ENCODE measurements at regions not wholly inside any gene's neighbourhood (a gene's known extent, or its start where the extent isn't known, plus 50 kb on each side); places are given as distances from the start of the nearest gene placed in this dataset.

DNA sequence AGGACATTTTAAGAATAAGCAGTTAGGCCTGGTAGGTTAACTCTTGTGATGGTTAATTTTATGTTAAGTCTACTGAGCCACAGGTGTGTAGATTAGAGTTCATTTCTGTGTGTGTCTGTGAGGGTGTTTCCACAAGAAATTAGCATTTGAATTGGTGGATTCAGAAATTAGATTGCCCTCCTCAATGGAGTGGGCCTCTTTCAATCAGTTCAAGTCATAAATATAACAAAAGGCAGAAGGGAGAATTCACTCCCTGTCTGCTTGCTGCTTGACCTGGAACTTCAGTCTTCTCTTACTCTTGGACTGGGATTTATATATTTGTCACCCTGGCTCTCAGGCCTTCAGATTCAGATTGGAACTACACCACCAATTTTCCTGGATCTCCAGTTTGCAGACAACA lies 55.3 kb upstream of the POM121L12 start:
- Histone ChIP-seq H2BK5ac (ENCODE audit: low read length) (no peak overlapping the region), H3K9ac (ENCODE audit: low read length) (no peak overlapping the region), H3K36me3 (ENCODE audit: control insufficient read depth, insufficient read depth, low read length) (no peaks in the 10 kb centered on the region), H2BK15ac (replicated peaks; ENCODE audit: low read depth) (no peak overlapping the region), H3K27me3 (ENCODE audit: insufficient read depth, low read length, poor library complexity) (no peaks in the 10 kb centered on the region), H3K18ac (ENCODE audit: low read length) (no peak overlapping the region), H3K56ac (ENCODE audit: low read length) (no peak overlapping the region), H3K27ac (ENCODE audit: low read depth, low read length) (no peak overlapping the region), H3K4me2 (ENCODE audit: low read length) (no peak overlapping the region), H2BK120ac (ENCODE audit: low read depth, low read length) (no peak overlapping the region), H2AK5ac (ENCODE audit: low read length) (no peak overlapping the region), H3K4me3 (ENCODE audit: low read length) (no peak overlapping the region), H3K4ac (ENCODE audit: low read depth, low read length) (no peak overlapping the region), H3K4me1 (ENCODE audit: control insufficient read depth, low read depth, low read length) (no peaks in the 10 kb centered on the region), H3K79me1 (ENCODE audit: low read length) (no peaks in the 10 kb centered on the region), H3K79me2 (ENCODE audit: control insufficient read depth, insufficient read depth, low read length) (no peaks in the 10 kb centered on the region), H3K23ac (ENCODE audit: low read length) (no peak overlapping the region), H4K8ac (ENCODE audit: low read depth, low read length) (no peak overlapping the region), H4K5ac (ENCODE audit: low read length) (no peak overlapping the region)
- DNase-seq, result no peak

DNA sequence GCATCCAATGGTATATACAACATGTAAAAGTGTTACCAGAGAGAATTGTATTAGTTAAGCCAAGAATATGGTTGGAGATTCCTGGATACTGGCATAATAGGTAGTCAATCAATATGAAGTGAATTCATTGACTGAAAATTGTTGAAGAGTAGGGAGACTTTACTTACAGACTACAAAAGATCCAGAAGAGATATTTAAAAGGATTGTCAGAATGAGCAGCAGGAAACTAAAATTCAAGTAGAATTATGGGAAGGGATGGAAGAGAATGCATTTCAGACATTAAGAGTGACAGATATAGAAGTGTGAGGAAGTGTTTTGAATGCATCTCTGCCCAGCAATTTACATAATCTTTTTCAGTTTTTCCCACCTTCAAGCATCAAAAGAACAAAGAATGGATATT lies 62.3 kb upstream of the POM121L12 start:
- no peak overlapping the region for H3K9ac ChIP-seq (ENCODE audit: low read length)
- no peaks in the 10 kb centered on the region for H3K79me2 ChIP-seq (ENCODE audit: control insufficient read depth, insufficient read depth, low read length)
- no peaks in the 10 kb centered on the region for H3K4me1 ChIP-seq (ENCODE audit: control insufficient read depth, low read depth, low read length)
- H3K27me3 ChIP-seq (ENCODE audit: insufficient read depth, low read length, poor library complexity), result no peaks in the 10 kb centered on the region
- H3K27ac ChIP-seq (ENCODE audit: low read depth, low read length), result no peak overlapping the region
- no peak overlapping the region for H3K56ac ChIP-seq (ENCODE audit: low read length)
- H3K23ac ChIP-seq (ENCODE audit: low read length), result no peak overlapping the region
- no peak overlapping the region for H3K4me2 ChIP-seq (ENCODE audit: low read length)
- H2AK5ac ChIP-seq (ENCODE audit: low read length), result no peak overlapping the region
- no peak overlapping the region for H2BK120ac ChIP-seq (ENCODE audit: low read depth, low read length)
- no peak overlapping the region for H4K5ac ChIP-seq (ENCODE audit: low read length)
- no peak overlapping the region for H2BK15ac ChIP-seq (replicated peaks; ENCODE audit: low read depth)
- no peak for DNase-seq
- H4K8ac ChIP-seq (ENCODE audit: low read depth, low read length), result no peak overlapping the region
- no peaks in the 10 kb centered on the region for H3K36me3 ChIP-seq (ENCODE audit: control insufficient read depth, insufficient read depth, low read length)
- no peak overlapping the region for H2BK5ac ChIP-seq (ENCODE audit: low read length)
- no peak overlapping the region for H3K18ac ChIP-seq (ENCODE audit: low read length)
- no peak overlapping the region for H3K4me3 ChIP-seq (ENCODE audit: low read length)
- no peaks in the 10 kb centered on the region for H3K79me1 ChIP-seq (ENCODE audit: low read length)
- H3K4ac ChIP-seq (ENCODE audit: low read depth, low read length), result no peak overlapping the region

DNA sequence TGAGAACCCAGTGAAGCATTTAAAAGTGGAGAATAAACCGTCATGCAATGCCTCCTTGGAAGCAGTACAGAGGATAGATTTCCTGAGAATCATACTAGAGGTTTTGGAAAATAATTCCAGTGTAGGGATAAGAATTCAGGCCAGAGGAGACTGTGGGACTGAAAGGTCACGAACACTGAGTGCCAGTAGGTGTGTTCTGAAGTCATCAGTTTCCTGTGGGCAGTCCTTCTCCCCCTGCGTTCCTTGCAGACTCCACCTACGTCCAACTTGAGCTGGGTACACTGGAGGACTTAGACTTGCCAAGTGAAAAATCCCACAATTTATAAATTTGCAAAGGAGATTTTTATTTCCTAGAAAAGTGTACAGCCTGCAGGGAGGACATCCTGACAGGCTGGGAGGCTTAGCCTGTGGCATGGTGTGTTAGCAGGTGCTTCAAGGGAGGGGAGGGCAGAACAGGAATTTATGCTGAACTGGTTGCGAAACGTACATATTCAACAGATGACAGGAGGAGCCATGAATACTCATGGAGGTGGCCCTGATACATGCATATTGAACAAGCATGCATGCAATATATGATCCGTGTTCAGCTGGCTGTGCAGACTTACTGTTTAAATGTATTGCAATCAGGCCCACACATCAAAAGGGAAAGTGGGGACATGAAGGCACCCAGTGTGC lies 72.9 kb upstream of the POM121L12 start:
- Histone ChIP-seq H3K27ac (ENCODE audit: low read depth, low read length) (no peak overlapping the region), H2BK5ac (ENCODE audit: low read length) (no peak overlapping the region), H3K18ac (ENCODE audit: low read length) (no peak overlapping the region), H3K36me3 (ENCODE audit: control insufficient read depth, insufficient read depth, low read length) (no peaks in the 10 kb centered on the region), H3K56ac (ENCODE audit: low read length) (no peak overlapping the region), H3K27me3 (ENCODE audit: insufficient read depth, low read length, poor library complexity) (no peaks in the 10 kb centered on the region), H3K79me1 (ENCODE audit: low read length) (no peaks in the 10 kb centered on the region), H2AK5ac (ENCODE audit: low read length) (no peak overlapping the region), H3K79me2 (ENCODE audit: control insufficient read depth, insufficient read depth, low read length) (no peaks in the 10 kb centered on the region), H4K8ac (ENCODE audit: low read depth, low read length) (no peak overlapping the region), H2BK15ac (replicated peaks; ENCODE audit: low read depth) (no peak overlapping the region), H3K4me3 (ENCODE audit: low read length) (no peak overlapping the region), H3K23ac (ENCODE audit: low read length) (no peak overlapping the region), H4K5ac (ENCODE audit: low read length) (no peak overlapping the region), H2BK120ac (ENCODE audit: low read depth, low read length) (no peak overlapping the region), H3K4ac (ENCODE audit: low read depth, low read length) (no peak overlapping the region), H3K9ac (ENCODE audit: low read length) (no peak overlapping the region), H3K4me1 (ENCODE audit: control insufficient read depth, low read depth, low read length) (peaks cover 2% of the 10 kb centered on the region), H3K4me2 (ENCODE audit: low read length) (no peak overlapping the region)
- DNase-seq, result no peak
- WGBS (ENCODE audit: extremely low coverage, insufficient coverage, low lambda C conversion rate), result no CpG with 5 or more reads among the region's 7 CpGs

DNA sequence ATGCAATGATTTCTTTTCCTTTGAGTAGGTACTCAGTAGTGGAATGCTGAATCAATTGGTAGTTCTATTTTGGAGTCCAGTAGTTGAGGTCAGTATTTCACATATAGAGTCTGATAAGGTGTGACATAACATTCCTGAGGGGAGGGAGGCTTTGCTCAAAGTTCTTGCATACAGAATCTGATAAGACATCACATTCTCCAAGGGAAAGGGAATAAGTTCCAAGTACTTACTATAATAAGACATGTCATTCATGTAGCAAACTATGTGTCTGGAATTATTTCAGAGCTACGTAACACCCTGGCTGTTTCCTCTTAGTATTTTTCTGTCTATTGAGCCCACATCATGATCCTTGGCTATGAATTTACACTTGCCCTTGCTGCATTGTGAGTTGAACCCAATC lies 74.3 kb upstream of the POM121L12 start:
- peak; percentile 86 for DNase-seq
- Histone ChIP-seq H2BK120ac (ENCODE audit: low read depth, low read length) (no peak overlapping the region), H4K8ac (ENCODE audit: low read depth, low read length) (no peak overlapping the region), H2BK15ac (replicated peaks; ENCODE audit: low read depth) (no peak overlapping the region), H2AK5ac (ENCODE audit: low read length) (no peak overlapping the region), H3K4ac (ENCODE audit: low read depth, low read length) (no peak overlapping the region), H3K4me1 (ENCODE audit: control insufficient read depth, low read depth, low read length) (peaks cover 2% of the 10 kb centered on the region), H3K56ac (ENCODE audit: low read length) (no peak overlapping the region), H4K5ac (ENCODE audit: low read length) (no peak overlapping the region), H3K23ac (ENCODE audit: low read length) (no peak overlapping the region), H3K9ac (ENCODE audit: low read length) (no peak overlapping the region), H3K4me3 (ENCODE audit: low read length) (no peak overlapping the region), H3K18ac (ENCODE audit: low read length) (no peak overlapping the region), H3K27me3 (ENCODE audit: insufficient read depth, low read length, poor library complexity) (no peaks in the 10 kb centered on the region), H3K27ac (ENCODE audit: low read depth, low read length) (no peak overlapping the region), H3K36me3 (ENCODE audit: control insufficient read depth, insufficient read depth, low read length) (no peaks in the 10 kb centered on the region), H3K79me1 (ENCODE audit: low read length) (no peaks in the 10 kb centered on the region), H3K4me2 (ENCODE audit: low read length) (no peak overlapping the region), H2BK5ac (ENCODE audit: low read length) (no peak overlapping the region), H3K79me2 (ENCODE audit: control insufficient read depth, insufficient read depth, low read length) (no peaks in the 10 kb centered on the region)
- no CpG with 5 or more reads among the region's 1 CpG for WGBS (ENCODE audit: extremely low coverage, insufficient coverage, low lambda C conversion rate)

DNA sequence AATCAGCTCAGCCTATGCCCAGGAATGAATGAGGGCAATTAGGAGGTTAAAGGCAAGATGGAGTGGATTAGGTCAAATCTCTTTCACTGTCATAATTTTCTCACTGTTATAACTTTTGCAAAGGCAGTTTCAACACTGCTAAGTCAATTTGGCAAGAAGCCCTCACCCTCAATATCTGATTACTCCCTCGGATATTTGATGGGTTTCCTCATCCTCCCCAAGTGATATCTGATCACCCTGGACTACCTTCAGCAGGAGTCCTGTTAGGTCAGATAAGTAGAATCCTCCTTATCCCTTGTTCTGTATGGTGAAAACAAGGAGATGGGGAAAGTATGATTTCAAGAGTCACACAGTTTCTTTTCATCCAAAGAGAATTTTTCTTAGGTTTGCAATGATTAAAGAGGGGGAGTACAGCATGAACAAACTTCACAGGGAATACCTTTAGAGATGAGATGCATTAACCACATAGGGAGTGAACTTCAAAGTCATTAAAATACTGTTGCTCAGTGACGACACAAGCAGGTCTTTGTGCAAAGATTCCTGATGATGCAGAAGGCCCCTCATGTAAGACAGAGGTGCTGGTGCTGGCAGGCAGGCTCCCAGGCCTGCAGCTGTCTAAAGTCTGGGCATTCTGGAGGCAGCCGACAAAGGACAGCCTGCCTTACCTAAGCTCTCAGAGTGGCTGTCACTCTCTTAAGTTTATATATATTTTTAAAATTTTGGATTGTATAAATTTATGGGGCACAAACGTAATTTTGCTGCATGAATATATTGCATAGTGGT lies 75.4 kb upstream of the POM121L12 start:
- peak; percentile 34 for DNase-seq

DNA sequence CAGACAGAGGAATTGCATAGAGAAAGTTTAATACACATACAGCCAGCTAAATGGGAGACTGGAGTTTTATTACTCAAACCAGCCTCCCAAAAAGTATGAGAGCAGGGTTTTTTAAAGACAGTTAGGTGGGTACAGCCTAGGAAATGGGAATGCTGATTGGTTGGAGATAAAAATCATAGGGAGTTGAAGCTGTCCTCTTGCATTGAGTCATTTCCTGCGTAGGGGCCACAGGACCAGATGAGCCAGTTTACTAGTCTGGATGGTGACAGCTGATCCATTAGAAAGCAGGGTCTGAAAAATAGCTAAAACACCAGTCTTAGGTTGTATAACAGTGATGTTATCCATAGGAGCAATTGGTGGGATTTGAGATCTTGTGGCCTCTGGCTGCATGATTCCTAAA lies 76.1 kb upstream of the POM121L12 start:
- WGBS (ENCODE audit: extremely low coverage, insufficient coverage, low lambda C conversion rate), result no CpG with 5 or more reads among the region's 1 CpG

More for the DNA sequence above, 75.4 kb upstream of the POM121L12 start:
- Histone ChIP-seq H3K9ac (ENCODE audit: low read length) (no peak overlapping the region), H2BK5ac (ENCODE audit: low read length) (no peak overlapping the region), H3K36me3 (ENCODE audit: control insufficient read depth, insufficient read depth, low read length) (no peaks in the 10 kb centered on the region), H3K18ac (ENCODE audit: low read length) (no peak overlapping the region), H2BK120ac (ENCODE audit: low read depth, low read length) (no peak overlapping the region), H3K79me1 (ENCODE audit: low read length) (no peaks in the 10 kb centered on the region), H3K4me3 (ENCODE audit: low read length) (no peak overlapping the region), H2AK5ac (ENCODE audit: low read length) (no peak overlapping the region), H2BK15ac (replicated peaks; ENCODE audit: low read depth) (no peak overlapping the region), H3K27me3 (ENCODE audit: insufficient read depth, low read length, poor library complexity) (no peaks in the 10 kb centered on the region), H3K23ac (ENCODE audit: low read length) (no peak overlapping the region), H3K56ac (ENCODE audit: low read length) (no peak overlapping the region), H4K5ac (ENCODE audit: low read length) (no peak overlapping the region), H4K8ac (ENCODE audit: low read depth, low read length) (no peak overlapping the region), H3K4ac (ENCODE audit: low read depth, low read length) (no peak overlapping the region), H3K4me1 (ENCODE audit: control insufficient read depth, low read depth, low read length) (peaks cover 2% of the 10 kb centered on the region), H3K27ac (ENCODE audit: low read depth, low read length) (no peak overlapping the region), H3K4me2 (ENCODE audit: low read length) (no peak overlapping the region), H3K79me2 (ENCODE audit: control insufficient read depth, insufficient read depth, low read length) (no peaks in the 10 kb centered on the region)
- WGBS (ENCODE audit: extremely low coverage, insufficient coverage, low lambda C conversion rate), result no CpG with 5 or more reads among the region's 4 CpGs

More for the DNA sequence above, 76.1 kb upstream of the POM121L12 start:
- Histone ChIP-seq H2BK15ac (replicated peaks; ENCODE audit: low read depth) (no peak overlapping the region), H3K4me2 (ENCODE audit: low read length) (no peak overlapping the region), H3K27me3 (ENCODE audit: insufficient read depth, low read length, poor library complexity) (no peaks in the 10 kb centered on the region), H3K9ac (ENCODE audit: low read length) (no peak overlapping the region), H2BK5ac (ENCODE audit: low read length) (no peak overlapping the region), H3K36me3 (ENCODE audit: control insufficient read depth, insufficient read depth, low read length) (no peaks in the 10 kb centered on the region), H3K18ac (ENCODE audit: low read length) (peak overlapping the region; percentile 51), H3K4me1 (ENCODE audit: control insufficient read depth, low read depth, low read length) (peaks cover 2% of the 10 kb centered on the region), H2AK5ac (ENCODE audit: low read length) (no peak overlapping the region), H3K4me3 (ENCODE audit: low read length) (no peak overlapping the region), H3K79me2 (ENCODE audit: control insufficient read depth, insufficient read depth, low read length) (no peaks in the 10 kb centered on the region), H2BK120ac (ENCODE audit: low read depth, low read length) (no peak overlapping the region), H3K23ac (ENCODE audit: low read length) (no peak overlapping the region), H3K27ac (ENCODE audit: low read depth, low read length) (no peak overlapping the region), H3K4ac (ENCODE audit: low read depth, low read length) (no peak overlapping the region), H4K5ac (ENCODE audit: low read length) (no peak overlapping the region), H4K8ac (ENCODE audit: low read depth, low read length) (no peak overlapping the region), H3K56ac (ENCODE audit: low read length) (peak overlapping the region; percentile 15), H3K79me1 (ENCODE audit: low read length) (no peaks in the 10 kb centered on the region)
- DNase-seq, result peak; percentile 70
